Tibial nerve (tissue), 4 donors: ENCODE measurements at regions not wholly inside any gene's neighbourhood (a gene's known extent, or its start where the extent isn't known, plus 50 kb on each side); places are given as distances from the start of the nearest gene placed in this dataset.

Experiments used
- DNase-seq, 2 donors: peaks; one replicate each; pipeline ENCODE4 v3.0.0-alpha.2; 2019; ENCODE audit warnings: low spot score in 2 of 2
- H3K27ac ChIP-seq, 4 donors: fragments of 200-600 bp; sonication (generic) in 3 of 4; one replicate each; pipeline ENCODE4 v1.5.1; 2017 to 2019; ENCODE audit warnings: mild to moderate bottlenecking in 1 of 4
- H3K27me3 ChIP-seq, 2 donors: fragments of 200-600 bp; sonication (generic) in 1 of 2; one replicate each; pipeline versions ENCODE4 v1.5.1 to v1.6.0; 2017 to 2019
- H3K36me3 ChIP-seq, 3 donors: fragments of 200-600 bp; sonication (generic); one replicate each; pipeline ENCODE4 v1.5.1; 2018 to 2019
- H3K4me1 ChIP-seq, 4 donors: fragments of 200-600 bp; sonication (generic) in 3 of 4; one replicate each; pipeline ENCODE4 v1.5.1; 2017 to 2019
- H3K4me3 ChIP-seq, 4 donors: fragments of 200-600 bp; sonication (generic) in 3 of 4; one replicate each; pipeline ENCODE4 v1.5.1; 2017 to 2019; ENCODE audit warnings: mild to moderate bottlenecking in 1 of 4, moderate library complexity in 1 of 4
- H3K9me3 ChIP-seq, 4 donors: fragments of 200-600 bp; sonication (generic) in 3 of 4; one replicate each; pipeline ENCODE4 v1.5.1; 2017 to 2019
- EP300 ChIP-seq, 2 donors: sonication (generic); formaldehyde crosslinking; IDR thresholded peaks; one replicate each; pipeline ENCODE4 v1.6.1; 2017; ENCODE audit warnings: antibody characterized with exemption in 2 of 2, mild to moderate bottlenecking in 1 of 2
- POLR2A ChIP-seq, 2 donors: fragments of 450-650 bp; IDR thresholded peaks; one replicate each; pipeline ENCODE4 v1.6.1; 2017; ENCODE audit warnings: antibody characterized with exemption in 2 of 2, mild to moderate bottlenecking in 2 of 2, moderate library complexity in 2 of 2
- WGBS, 2 donors: methylation state at CpG; one replicate each; pipeline ENCODE4 v1.1.5; 2018; 5-methylcytosine and 5-hydroxymethylcytosine counted together
- TF ChIP-seq, protein P1 (sequence below), 5 experiments: fragments of 200-600 bp in 3 of 5; fragments of 450-650 bp in 2 of 5; sonication (generic) in 3 of 5; IDR thresholded peaks; one replicate each; pipeline ENCODE4 v1.5.1; 2016 to 2019; ENCODE audit warnings: antibody characterized with exemption in 5 of 5, mild to moderate bottlenecking in 3 of 5, moderate library complexity in 2 of 5

DNA sequence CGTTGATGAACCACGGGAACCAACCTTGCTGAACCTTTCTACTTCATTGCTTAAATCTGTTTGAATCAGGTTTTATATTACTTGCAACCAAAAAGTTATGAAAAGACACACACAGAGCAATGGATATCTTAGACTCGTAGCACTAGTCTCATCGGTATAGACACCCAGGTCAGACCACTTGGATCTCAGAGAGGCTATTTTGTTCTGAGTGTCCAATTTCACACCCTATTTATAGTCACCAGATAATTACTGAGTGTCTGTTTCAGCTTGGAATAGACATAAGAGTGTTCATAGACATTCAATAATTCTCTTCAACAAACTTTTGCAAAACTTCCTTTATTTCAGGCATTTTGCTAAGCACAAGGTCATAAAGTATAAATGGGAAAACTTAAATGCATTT, 145.4 kb upstream of the EGFLAM start:
- H3K9me3 ChIP-seq = no peaks in the 10 kb centered on the region
- TF ChIP-seq POLR2A (IDR thresholded peaks at IDR 0.05) (no peak), EP300 (IDR thresholded peaks at IDR 0.05) (no peak)
- TF ChIP-seq, protein P1, sequence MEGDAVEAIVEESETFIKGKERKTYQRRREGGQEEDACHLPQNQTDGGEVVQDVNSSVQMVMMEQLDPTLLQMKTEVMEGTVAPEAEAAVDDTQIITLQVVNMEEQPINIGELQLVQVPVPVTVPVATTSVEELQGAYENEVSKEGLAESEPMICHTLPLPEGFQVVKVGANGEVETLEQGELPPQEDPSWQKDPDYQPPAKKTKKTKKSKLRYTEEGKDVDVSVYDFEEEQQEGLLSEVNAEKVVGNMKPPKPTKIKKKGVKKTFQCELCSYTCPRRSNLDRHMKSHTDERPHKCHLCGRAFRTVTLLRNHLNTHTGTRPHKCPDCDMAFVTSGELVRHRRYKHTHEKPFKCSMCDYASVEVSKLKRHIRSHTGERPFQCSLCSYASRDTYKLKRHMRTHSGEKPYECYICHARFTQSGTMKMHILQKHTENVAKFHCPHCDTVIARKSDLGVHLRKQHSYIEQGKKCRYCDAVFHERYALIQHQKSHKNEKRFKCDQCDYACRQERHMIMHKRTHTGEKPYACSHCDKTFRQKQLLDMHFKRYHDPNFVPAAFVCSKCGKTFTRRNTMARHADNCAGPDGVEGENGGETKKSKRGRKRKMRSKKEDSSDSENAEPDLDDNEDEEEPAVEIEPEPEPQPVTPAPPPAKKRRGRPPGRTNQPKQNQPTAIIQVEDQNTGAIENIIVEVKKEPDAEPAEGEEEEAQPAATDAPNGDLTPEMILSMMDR (IDR thresholded peaks at IDR 0.05) = no peak
- no peaks in the 10 kb centered on the region for H3K36me3 ChIP-seq
- DNase-seq = no peak
- H3K4me3 ChIP-seq = no peak overlapping the region
- no peaks in the 10 kb centered on the region for H3K27me3 ChIP-seq
- no peaks in the 10 kb centered on the region for H3K4me1 ChIP-seq
- H3K27ac ChIP-seq = no peak overlapping the region
- 74 to 75% methylated on average over 4 of the region's 4 CpGs for WGBS, 2 donors

DNA sequence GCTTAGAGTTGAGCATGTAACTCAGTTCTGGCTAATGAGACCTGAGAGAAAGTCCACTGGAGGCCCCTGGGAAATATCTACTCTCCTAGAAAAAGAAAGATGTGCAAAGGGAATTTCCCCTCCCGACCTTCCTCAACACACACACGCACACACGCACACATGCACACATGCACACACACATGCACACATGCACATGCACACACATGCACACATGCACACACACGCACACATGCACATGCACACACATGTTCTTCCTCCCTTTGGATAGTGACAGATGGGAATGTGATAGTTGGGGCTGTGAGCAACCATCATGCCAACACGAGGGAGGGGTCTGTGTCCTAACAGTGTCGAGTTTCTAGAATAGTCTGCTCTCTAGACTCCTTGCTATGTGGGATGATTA, 148.2 kb upstream of the EGFLAM start:
- Histone ChIP-seq H3K27me3 (no peaks in the 10 kb centered on the region), H3K36me3 (no peaks in the 10 kb centered on the region), H3K9me3 (no peaks in the 10 kb centered on the region), H3K4me3 (no peak overlapping the region), H3K27ac (no peak overlapping the region), H3K4me1 (no peaks in the 10 kb centered on the region)
- no peak for DNase-seq
- 84 to 85% methylated on average over 6 of the region's 6 CpGs for WGBS, 2 donors
- TF ChIP-seq EP300 (IDR thresholded peaks at IDR 0.05) (no peak), POLR2A (IDR thresholded peaks at IDR 0.05) (no peak)
- TF ChIP-seq, protein P1 (IDR thresholded peaks at IDR 0.05) = no peak

DNA sequence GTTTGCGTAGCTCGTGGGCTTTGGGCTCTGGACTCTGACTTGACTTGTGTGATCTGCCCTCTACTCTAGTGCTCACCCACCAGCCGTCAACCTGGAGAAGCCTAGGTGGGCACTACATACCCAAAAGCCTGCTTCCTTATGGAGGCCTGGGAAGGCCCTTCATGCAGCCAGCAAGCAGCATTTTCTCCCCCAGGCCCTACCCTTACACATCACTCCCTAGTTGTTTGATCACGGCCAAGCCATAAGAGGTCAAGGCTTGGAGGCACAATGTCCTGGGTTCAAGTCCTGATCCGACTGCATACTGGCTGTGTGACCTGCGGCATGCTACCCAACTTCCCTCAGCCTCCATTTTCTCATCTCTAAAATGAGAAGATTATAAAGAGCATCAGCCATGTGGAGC, 151.3 kb upstream of the EGFLAM start:
- Histone ChIP-seq H3K36me3 (no peaks in the 10 kb centered on the region), H3K9me3 (no peaks in the 10 kb centered on the region), H3K27ac (no peak overlapping the region), H3K4me3 (no peak overlapping the region), H3K4me1 (no peaks in the 10 kb centered on the region), H3K27me3 (no peaks in the 10 kb centered on the region)
- TF ChIP-seq POLR2A (IDR thresholded peaks at IDR 0.05) = no peak
- no peak for TF ChIP-seq EP300 (IDR thresholded peaks at IDR 0.05)
- TF ChIP-seq, protein P1 (IDR thresholded peaks at IDR 0.05) = no peak
- WGBS, 2 donors = 87 to 91% methylated on average over 6 of the region's 6 CpGs
- DNase-seq = no peak

DNA sequence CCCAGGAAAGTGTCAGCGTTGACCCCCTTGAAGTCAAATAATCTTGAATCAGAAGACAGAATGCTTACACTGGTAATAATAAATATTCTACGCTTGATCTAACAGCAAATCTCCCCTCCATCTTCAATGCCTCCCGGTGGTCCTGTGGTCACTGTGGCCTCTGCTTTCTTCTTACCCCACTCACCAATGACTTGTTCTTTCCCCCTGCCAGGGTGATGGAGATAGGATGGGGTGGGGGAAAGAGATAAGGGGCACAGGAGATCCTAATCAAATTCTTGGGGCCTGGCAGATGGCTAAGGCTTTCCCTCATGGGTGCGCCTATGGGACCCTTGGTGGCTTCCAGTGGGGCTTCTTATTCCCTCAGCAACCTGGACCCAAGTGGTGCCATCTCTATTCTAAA, 152.6 kb upstream of the EGFLAM start:
- no peak for DNase-seq
- 87 to 89% methylated on average over 4 of the region's 4 CpGs for WGBS, 2 donors
- TF ChIP-seq EP300 (IDR thresholded peaks at IDR 0.05) (no peak), POLR2A (IDR thresholded peaks at IDR 0.05) (no peak)
- TF ChIP-seq, protein P1 (IDR thresholded peaks at IDR 0.05) = no peak

DNA sequence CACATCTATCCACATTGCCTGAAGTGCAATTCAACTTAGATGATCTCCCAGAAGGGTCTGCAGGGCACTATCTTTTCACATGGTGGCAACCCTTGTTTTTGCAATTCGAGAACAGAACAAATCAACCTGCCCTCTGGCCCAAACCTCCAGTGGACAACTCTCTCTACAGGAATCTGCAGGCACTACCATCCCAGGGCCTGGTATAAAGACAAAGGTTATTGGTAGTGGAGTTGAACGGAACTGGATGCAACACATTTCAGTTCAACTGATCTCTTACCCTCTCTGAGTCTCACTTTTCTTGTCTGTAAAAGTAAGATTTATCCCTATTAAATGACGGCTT, 153.2 kb upstream of the EGFLAM start:
- H3K36me3 ChIP-seq = no peaks in the 10 kb centered on the region
- WGBS, 2 donors = 69 to 80% methylated on average over 3 of the region's 3 CpGs
- TF ChIP-seq, protein P1 (IDR thresholded peaks at IDR 0.05) = no peak
- TF ChIP-seq POLR2A (IDR thresholded peaks at IDR 0.05) = no peak
- TF ChIP-seq EP300 (IDR thresholded peaks at IDR 0.05) = no peak
- H3K27me3 ChIP-seq = no peaks in the 10 kb centered on the region
- H3K4me1 ChIP-seq = no peaks in the 10 kb centered on the region
- H3K4me3 ChIP-seq = no peak overlapping the region
- no peaks in the 10 kb centered on the region for H3K9me3 ChIP-seq
- no peak for DNase-seq
- no peak overlapping the region for H3K27ac ChIP-seq

More for the DNA sequence above, 152.6 kb upstream of the EGFLAM start:
- Histone ChIP-seq H3K27ac (no peak overlapping the region), H3K4me3 (no peak overlapping the region), H3K9me3 (no peaks in the 10 kb centered on the region), H3K27me3 (no peaks in the 10 kb centered on the region), H3K4me1 (no peaks in the 10 kb centered on the region), H3K36me3 (no peaks in the 10 kb centered on the region)
